WTC11 (cell line): ENCODE measurements at regions not wholly inside any gene's neighbourhood (a gene's known extent, or its start where the extent isn't known, plus 50 kb on each side); places are given as distances from the start of the nearest gene placed in this dataset.

Source experiments
- ATAC-seq: fragments of 200-7000 bp; cut with Tn5 transposase; 2 replicates; pipeline ENCODE4 v1.10.0; 2021; ENCODE audit warnings: mild to moderate bottlenecking, moderate library complexity
- CTCF ChIA-PET: fragments of 300-600 bp; sonication (Branson Sonifier 250); formaldehyde crosslinking; loops from one replicate; lab custom pipeline; 2021; ENCODE audit warnings: antibody characterized with exemption; lab: Charles Lee
- POLR2A ChIA-PET: fragments of 350-600 bp; sonication (Branson Sonifier 250); formaldehyde crosslinking; loops from one replicate; lab custom pipeline; 2021; ENCODE audit warnings: antibody characterized with exemption; lab: Charles Lee
- DNase-seq: peaks from one replicate; pipeline ENCODE4 v3.0.0; 2021; ENCODE audit warnings: low spot score
- H3K27ac Mint-ChIP-seq: 2 replicates; pipeline ENCODE4 v1.8.0; 2021; ENCODE audit warnings: mixed read lengths
- H3K27me3 Mint-ChIP-seq: 2 replicates; pipeline ENCODE4 v1.8.0; 2021; ENCODE audit warnings: low read depth, mild to moderate bottlenecking, moderate library complexity, mixed read lengths
- H3K36me3 Mint-ChIP-seq: 2 replicates; pipeline ENCODE4 v1.8.0; 2021; ENCODE audit warnings: mixed read lengths
- H3K4me1 Mint-ChIP-seq: 2 replicates; pipeline ENCODE4 v1.8.0; 2022; ENCODE audit warnings: mixed read lengths
- H3K4me3 Mint-ChIP-seq: 2 replicates; pipeline ENCODE4 v1.8.0; 2021; ENCODE audit warnings: mild to moderate bottlenecking, moderate library complexity, mixed read lengths
- H3K9me3 Mint-ChIP-seq: 2 replicates; pipeline ENCODE4 v1.8.0; 2021; ENCODE audit warnings: mixed read lengths
- CREM ChIP-seq: sonication (generic); formaldehyde crosslinking; IDR thresholded peaks from 2 replicates; pipeline ENCODE4 v1.8.1; 2022; ENCODE audit warnings: mild to moderate bottlenecking, missing genetic modification reagents, moderate library complexity
- E2F1 ChIP-seq: sonication (generic); formaldehyde crosslinking; IDR thresholded peaks from 2 replicates; pipeline ENCODE4 v1.8.0; 2022; ENCODE audit warnings: mild to moderate bottlenecking, missing genetic modification reagents
- E2F4 ChIP-seq: sonication (generic); formaldehyde crosslinking; IDR thresholded peaks from 2 replicates; pipeline ENCODE4 v1.8.1; 2022; ENCODE audit warnings: low read depth, mild to moderate bottlenecking, moderate library complexity, missing genetic modification reagents, borderline replicate concordance
- FOXK1 ChIP-seq: sonication (generic); formaldehyde crosslinking; IDR thresholded peaks from 2 replicates; pipeline ENCODE4 v1.8.0; 2022; ENCODE audit warnings: mild to moderate bottlenecking, moderate library complexity, missing genetic modification reagents
- IRF1 ChIP-seq: sonication (generic); formaldehyde crosslinking; IDR thresholded peaks from 2 replicates; pipeline ENCODE4 v1.8.0; 2023; ENCODE audit warnings: missing genetic modification reagents
- NFATC4 ChIP-seq: fragments of 250-450 bp; sonication (Bioruptor Pico); IDR thresholded peaks from 2 replicates; pipeline ENCODE4 v1.9.0; 2021; ENCODE audit warnings: mild to moderate bottlenecking
- NR1H2 ChIP-seq: sonication (generic); formaldehyde crosslinking; IDR thresholded peaks from 2 replicates; pipeline ENCODE4 v1.9.0; 2021; ENCODE audit warnings: mild to moderate bottlenecking, moderate library complexity, missing genetic modification reagents
- PRDM15 ChIP-seq: sonication (generic); formaldehyde crosslinking; IDR thresholded peaks from 2 replicates; pipeline ENCODE4 v1.8.0; 2022; ENCODE audit warnings: missing genetic modification reagents
- SOX15 ChIP-seq: fragments of 250-450 bp; sonication (Bioruptor Pico); IDR thresholded peaks from 2 replicates; pipeline ENCODE4 v1.9.0; 2021; ENCODE audit warnings: mild to moderate bottlenecking
- TP53 ChIP-seq: sonication (generic); formaldehyde crosslinking; IDR thresholded peaks from 2 replicates; pipeline ENCODE4 v1.8.1; 2023; ENCODE audit warnings: mild to moderate bottlenecking, missing genetic modification reagents
- ZBTB21 ChIP-seq: sonication (generic); formaldehyde crosslinking; IDR thresholded peaks from 2 replicates; pipeline ENCODE4 v1.8.1; 2023; ENCODE audit warnings: mild to moderate bottlenecking, missing genetic modification reagents, borderline replicate concordance
- ZNF121 ChIP-seq: sonication (generic); formaldehyde crosslinking; IDR thresholded peaks from 2 replicates; pipeline ENCODE4 v1.8.0; 2023; ENCODE audit warnings: missing genetic modification reagents
- ZNF219 ChIP-seq: sonication (generic); formaldehyde crosslinking; IDR thresholded peaks from 2 replicates; pipeline ENCODE4 v1.8.0; 2023; ENCODE audit warnings: missing genetic modification reagents, mild to moderate bottlenecking, borderline replicate concordance
- ZNF281 ChIP-seq: sonication (generic); formaldehyde crosslinking; IDR thresholded peaks from 2 replicates; pipeline ENCODE4 v1.8.0; 2023; ENCODE audit warnings: mild to moderate bottlenecking, missing genetic modification reagents
- TF ChIP-seq, protein P1 (sequence below): fragments of 250-450 bp; sonication (Bioruptor Pico); IDR thresholded peaks from 2 replicates; pipeline ENCODE4 v1.9.0; 2021; ENCODE audit warnings: mild to moderate bottlenecking, borderline replicate concordance
- TF ChIP-seq, protein P2 (sequence below): fragments of 250-450 bp; sonication (Bioruptor Pico); IDR thresholded peaks from 2 replicates; pipeline ENCODE4 v1.9.0; 2021; ENCODE audit warnings: moderate library complexity, mild to moderate bottlenecking, inconsistent platforms, borderline replicate concordance
- TF ChIP-seq, protein P3 (sequence below): fragments of 250-450 bp; sonication (Bioruptor Pico); conservative IDR thresholded peaks from 2 replicates; pipeline ENCODE4 v1.9.0; 2021; ENCODE audit warnings: mild to moderate bottlenecking
- TF ChIP-seq, protein P4 (sequence below): sonication (generic); formaldehyde crosslinking; IDR thresholded peaks from 2 replicates; pipeline ENCODE4 v1.8.0; 2022; ENCODE audit warnings: mild to moderate bottlenecking, missing genetic modification reagents

GRCh38 chr10:43752682-43753081, 104.0 kb upstream of the ZNF32 start:
- peaks cover 54% of the 10 kb centered on the region for H3K27me3 Mint-ChIP-seq
- no peaks in the 10 kb centered on the region for H3K36me3 Mint-ChIP-seq
- peaks cover 29% of the 10 kb centered on the region for H3K4me1 Mint-ChIP-seq
- ATAC-seq: no peak
- ChIA-PET POLR2A (no interaction called here), CTCF (no interaction called here)
- no peak overlapping the region for H3K27ac Mint-ChIP-seq
- TF ChIP-seq NR1H2 (CRISPR knock-in tag): no peak
- no peak for TF ChIP-seq TP53
- DNase-seq: no peak
- H3K9me3 Mint-ChIP-seq: no peaks in the 10 kb centered on the region
- H3K4me3 Mint-ChIP-seq: no peak overlapping the region

DNA sequence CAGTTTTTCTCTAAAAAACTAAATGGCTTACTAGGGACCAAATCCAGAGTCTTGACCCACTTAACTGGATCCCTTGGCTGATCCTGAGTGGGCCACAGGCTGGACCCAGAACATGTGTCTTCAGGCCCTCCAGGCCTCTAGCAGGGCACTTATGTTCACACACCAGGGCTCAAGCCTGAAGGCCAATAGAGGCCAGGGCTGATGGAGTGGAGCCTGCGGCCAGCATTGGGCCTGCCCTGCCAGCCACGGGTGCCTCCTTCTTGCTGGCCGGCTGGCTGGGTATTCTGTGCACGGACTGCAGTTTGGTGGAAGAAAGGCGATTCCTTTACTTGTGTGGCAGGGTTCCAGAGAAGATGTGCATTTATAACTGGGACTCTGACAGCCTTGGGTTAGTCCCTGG, 103.0 kb upstream of the ZNF32 start:
- Mint-ChIP-seq H3K27ac (no peak overlapping the region), H3K9me3 (no peaks in the 10 kb centered on the region), H3K4me3 (no peak overlapping the region), H3K4me1 (peaks cover 29% of the 10 kb centered on the region), H3K36me3 (no peaks in the 10 kb centered on the region), H3K27me3 (peaks cover 49% of the 10 kb centered on the region)
- CTCF ChIA-PET: no interaction called here
- ATAC-seq: no peak
- no peak for DNase-seq
- POLR2A ChIA-PET: no interaction called here
- TF ChIP-seq ZNF281 (CRISPR knock-in tag) (no peak), CREM (CRISPR knock-in tag) (no peak), IRF1 (no peak), FOXK1 (CRISPR knock-in tag) (no peak), PRDM15 (CRISPR knock-in tag) (no peak), ZNF219 (CRISPR knock-in tag) (no peak), E2F4 (no peak), ZBTB21 (CRISPR knock-in tag) (no peak), NFATC4 (CRISPR knock-in tag) (no peak), SOX15 (CRISPR knock-in tag) (no peak), ZNF121 (CRISPR knock-in tag) (no peak), E2F1 (CRISPR knock-in tag) (no peak)
- TF ChIP-seq, protein P1, sequence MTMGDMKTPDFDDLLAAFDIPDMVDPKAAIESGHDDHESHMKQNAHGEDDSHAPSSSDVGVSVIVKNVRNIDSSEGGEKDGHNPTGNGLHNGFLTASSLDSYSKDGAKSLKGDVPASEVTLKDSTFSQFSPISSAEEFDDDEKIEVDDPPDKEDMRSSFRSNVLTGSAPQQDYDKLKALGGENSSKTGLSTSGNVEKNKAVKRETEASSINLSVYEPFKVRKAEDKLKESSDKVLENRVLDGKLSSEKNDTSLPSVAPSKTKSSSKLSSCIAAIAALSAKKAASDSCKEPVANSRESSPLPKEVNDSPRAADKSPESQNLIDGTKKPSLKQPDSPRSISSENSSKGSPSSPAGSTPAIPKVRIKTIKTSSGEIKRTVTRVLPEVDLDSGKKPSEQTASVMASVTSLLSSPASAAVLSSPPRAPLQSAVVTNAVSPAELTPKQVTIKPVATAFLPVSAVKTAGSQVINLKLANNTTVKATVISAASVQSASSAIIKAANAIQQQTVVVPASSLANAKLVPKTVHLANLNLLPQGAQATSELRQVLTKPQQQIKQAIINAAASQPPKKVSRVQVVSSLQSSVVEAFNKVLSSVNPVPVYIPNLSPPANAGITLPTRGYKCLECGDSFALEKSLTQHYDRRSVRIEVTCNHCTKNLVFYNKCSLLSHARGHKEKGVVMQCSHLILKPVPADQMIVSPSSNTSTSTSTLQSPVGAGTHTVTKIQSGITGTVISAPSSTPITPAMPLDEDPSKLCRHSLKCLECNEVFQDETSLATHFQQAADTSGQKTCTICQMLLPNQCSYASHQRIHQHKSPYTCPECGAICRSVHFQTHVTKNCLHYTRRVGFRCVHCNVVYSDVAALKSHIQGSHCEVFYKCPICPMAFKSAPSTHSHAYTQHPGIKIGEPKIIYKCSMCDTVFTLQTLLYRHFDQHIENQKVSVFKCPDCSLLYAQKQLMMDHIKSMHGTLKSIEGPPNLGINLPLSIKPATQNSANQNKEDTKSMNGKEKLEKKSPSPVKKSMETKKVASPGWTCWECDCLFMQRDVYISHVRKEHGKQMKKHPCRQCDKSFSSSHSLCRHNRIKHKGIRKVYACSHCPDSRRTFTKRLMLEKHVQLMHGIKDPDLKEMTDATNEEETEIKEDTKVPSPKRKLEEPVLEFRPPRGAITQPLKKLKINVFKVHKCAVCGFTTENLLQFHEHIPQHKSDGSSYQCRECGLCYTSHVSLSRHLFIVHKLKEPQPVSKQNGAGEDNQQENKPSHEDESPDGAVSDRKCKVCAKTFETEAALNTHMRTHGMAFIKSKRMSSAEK: no peak
- TF ChIP-seq, protein P2, sequence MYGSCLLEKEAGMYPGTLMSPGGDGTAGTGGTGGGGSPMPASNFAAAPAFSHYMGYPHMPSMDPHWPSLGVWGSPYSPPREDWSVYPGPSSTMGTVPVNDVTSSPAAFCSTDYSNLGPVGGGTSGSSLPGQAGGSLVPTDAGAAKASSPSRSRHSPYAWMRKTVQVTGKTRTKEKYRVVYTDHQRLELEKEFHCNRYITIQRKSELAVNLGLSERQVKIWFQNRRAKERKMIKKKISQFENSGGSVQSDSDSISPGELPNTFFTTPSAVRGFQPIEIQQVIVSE (CRISPR knock-in tag): no peak
- TF ChIP-seq, protein P3, sequence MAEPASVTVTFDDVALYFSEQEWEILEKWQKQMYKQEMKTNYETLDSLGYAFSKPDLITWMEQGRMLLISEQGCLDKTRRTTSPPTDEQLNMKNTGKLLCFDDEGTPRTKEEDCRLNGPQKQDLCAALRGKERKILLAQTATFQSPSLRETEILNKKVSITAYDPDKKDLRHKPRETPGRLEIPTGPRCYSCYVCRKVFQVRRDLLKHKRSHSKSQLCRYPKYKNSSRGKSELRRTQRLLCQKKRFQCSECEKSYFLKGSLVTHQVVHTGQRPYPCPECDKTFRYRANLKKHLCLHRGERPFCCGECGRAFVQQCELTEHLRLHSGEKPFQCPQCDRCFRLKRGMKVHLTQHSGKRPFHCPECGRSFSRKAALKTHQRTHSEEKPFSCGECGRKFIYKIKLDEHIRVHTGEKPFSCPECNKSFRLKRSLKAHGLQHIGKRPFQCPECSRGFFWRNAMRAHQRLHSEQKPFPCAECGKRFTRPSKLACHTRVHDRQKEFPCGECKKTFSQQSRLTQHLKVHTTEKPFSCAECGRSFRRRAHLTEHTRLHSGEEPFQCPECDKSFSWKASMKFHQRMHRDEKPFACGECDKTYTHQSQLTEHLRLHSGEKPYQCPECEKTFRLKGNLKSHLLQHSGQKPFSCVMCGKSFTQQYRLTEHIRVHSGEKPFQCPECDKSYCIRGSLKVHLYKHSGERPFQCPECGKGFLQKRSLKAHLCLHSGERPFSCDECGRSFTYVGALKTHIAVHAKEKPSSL (CRISPR knock-in tag): no peak
- TF ChIP-seq, protein P4, sequence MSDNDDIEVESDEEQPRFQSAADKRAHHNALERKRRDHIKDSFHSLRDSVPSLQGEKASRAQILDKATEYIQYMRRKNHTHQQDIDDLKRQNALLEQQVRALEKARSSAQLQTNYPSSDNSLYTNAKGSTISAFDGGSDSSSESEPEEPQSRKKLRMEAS (CRISPR knock-in tag): no peak
